ENCODE measurements at regions not wholly inside any gene's neighbourhood (a gene's known extent, or its start where the extent isn't known, plus 50 kb on each side); places are given as distances from the start of the nearest gene placed in this dataset.

DNA sequence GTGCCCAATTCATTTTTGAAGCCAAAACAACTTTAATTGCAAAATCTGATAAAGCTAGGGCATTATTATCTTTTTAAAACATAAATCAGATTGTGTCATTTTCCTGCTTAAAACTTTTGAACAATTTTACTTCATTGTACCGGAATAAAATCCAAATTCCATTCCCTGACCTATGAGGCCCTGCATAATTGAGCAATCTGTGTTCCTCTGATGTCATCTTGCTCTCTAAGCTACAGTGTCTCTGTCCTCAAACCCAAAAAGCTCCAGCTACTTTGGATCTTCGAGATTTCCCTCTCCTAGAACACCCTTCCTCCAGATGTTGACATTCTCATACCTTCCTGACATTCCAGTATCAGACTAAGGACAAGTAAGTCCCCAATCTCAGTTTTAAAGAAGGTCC, 395.9 kb downstream of the LRATD1 start:
- TF ChIP-seq SP1 (IDR thresholded peaks at IDR 0.05) (no peak), RAD21 (IDR thresholded peaks at IDR 0.05) (no peak), NR2F2 (IDR thresholded peaks at IDR 0.05) (no peak), RXRA (IDR thresholded peaks at IDR 0.05) (no peak)
- TF ChIP-seq, protein P1, sequence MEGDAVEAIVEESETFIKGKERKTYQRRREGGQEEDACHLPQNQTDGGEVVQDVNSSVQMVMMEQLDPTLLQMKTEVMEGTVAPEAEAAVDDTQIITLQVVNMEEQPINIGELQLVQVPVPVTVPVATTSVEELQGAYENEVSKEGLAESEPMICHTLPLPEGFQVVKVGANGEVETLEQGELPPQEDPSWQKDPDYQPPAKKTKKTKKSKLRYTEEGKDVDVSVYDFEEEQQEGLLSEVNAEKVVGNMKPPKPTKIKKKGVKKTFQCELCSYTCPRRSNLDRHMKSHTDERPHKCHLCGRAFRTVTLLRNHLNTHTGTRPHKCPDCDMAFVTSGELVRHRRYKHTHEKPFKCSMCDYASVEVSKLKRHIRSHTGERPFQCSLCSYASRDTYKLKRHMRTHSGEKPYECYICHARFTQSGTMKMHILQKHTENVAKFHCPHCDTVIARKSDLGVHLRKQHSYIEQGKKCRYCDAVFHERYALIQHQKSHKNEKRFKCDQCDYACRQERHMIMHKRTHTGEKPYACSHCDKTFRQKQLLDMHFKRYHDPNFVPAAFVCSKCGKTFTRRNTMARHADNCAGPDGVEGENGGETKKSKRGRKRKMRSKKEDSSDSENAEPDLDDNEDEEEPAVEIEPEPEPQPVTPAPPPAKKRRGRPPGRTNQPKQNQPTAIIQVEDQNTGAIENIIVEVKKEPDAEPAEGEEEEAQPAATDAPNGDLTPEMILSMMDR (IDR thresholded peaks at IDR 0.05; ENCODE audit: low read depth, low read length, missing input control): no peak
- TF ChIP-seq, protein P2, sequence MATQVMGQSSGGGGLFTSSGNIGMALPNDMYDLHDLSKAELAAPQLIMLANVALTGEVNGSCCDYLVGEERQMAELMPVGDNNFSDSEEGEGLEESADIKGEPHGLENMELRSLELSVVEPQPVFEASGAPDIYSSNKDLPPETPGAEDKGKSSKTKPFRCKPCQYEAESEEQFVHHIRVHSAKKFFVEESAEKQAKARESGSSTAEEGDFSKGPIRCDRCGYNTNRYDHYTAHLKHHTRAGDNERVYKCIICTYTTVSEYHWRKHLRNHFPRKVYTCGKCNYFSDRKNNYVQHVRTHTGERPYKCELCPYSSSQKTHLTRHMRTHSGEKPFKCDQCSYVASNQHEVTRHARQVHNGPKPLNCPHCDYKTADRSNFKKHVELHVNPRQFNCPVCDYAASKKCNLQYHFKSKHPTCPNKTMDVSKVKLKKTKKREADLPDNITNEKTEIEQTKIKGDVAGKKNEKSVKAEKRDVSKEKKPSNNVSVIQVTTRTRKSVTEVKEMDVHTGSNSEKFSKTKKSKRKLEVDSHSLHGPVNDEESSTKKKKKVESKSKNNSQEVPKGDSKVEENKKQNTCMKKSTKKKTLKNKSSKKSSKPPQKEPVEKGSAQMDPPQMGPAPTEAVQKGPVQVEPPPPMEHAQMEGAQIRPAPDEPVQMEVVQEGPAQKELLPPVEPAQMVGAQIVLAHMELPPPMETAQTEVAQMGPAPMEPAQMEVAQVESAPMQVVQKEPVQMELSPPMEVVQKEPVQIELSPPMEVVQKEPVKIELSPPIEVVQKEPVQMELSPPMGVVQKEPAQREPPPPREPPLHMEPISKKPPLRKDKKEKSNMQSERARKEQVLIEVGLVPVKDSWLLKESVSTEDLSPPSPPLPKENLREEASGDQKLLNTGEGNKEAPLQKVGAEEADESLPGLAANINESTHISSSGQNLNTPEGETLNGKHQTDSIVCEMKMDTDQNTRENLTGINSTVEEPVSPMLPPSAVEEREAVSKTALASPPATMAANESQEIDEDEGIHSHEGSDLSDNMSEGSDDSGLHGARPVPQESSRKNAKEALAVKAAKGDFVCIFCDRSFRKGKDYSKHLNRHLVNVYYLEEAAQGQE (IDR thresholded peaks at IDR 0.05): no peak
- TF ChIP-seq, protein P3, sequence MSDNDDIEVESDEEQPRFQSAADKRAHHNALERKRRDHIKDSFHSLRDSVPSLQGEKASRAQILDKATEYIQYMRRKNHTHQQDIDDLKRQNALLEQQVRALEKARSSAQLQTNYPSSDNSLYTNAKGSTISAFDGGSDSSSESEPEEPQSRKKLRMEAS (IDR thresholded peaks at IDR 0.05): no peak

Data from liver (tissue), 3 donors.